K562 (cell line): ENCODE measurements at regions not wholly inside any gene's neighbourhood (a gene's known extent, or its start where the extent isn't known, plus 50 kb on each side); places are given as distances from the start of the nearest gene placed in this dataset.
A peak's percentile ranks its signal among the peaks of the same experiment; 100 is the strongest.

Experiments used
- ATAC-seq: fragments of 200-7000 bp; cut with Tn5 transposase; 3 replicates; pipeline ENCODE4 v1.9.1; 2020; ENCODE audit warnings: moderate library complexity
- BruUV-seq: library from RNA; stranded (reverse); fragments of 400-500 nt; replicated peaks from 2 replicates; lab custom pipeline; 2021; lab: Mats Ljungman, UMichigan
- CTCF ChIA-PET: fragments of 300-600 bp; formaldehyde crosslinking; extraction: SDS; loops from one replicate; lab custom pipeline; 2021; ENCODE audit warnings: low intra/inter-chr PET ratio; lab: Yijun Ruan, JAX
- POLR2A ChIA-PET: fragments of 300-600, 350-650 bp; sonication (Branson Sonifier 250); formaldehyde crosslinking; extraction: SDS; loops from one replicate; lab custom pipeline; 2021; ENCODE audit warnings: antibody characterized with exemption, inconsistent platforms; lab: Yijun Ruan, JAX
- DNase-seq, 4 experiments: peaks; one replicate each; pipeline versions ENCODE4 v3.0.0 to v3.0.0-alpha.2; 2011 to 2018; ENCODE audit warnings: low spot score in 3 of 4, mixed read lengths in 3 of 4; ENCODE audit errors: extremely low read depth in 1 of 4
- FAIRE-seq: peaks from 2 replicates; lab custom pipeline; 2011; peaks lifted over from hg19 to GRCh38; lab: Jason Lieb, UNC
- H2AFZ ChIP-seq: 2 replicates; pipeline ENCODE4 v1.6.0; 2011; ENCODE audit warnings: low read depth, low read length, control low read depth, inconsistent platforms
- H3K27ac ChIP-seq: fragments of 200-600 bp; 3 replicates; pipeline ENCODE4 v1.8.0; 2011; ENCODE audit warnings: low read depth, mild to moderate bottlenecking, control low read depth, inconsistent platforms, low read length, moderate library complexity, mixed read lengths; ENCODE audit errors: extremely low read depth
- H3K27me3 ChIP-seq, 2 experiments: fragments of 300-600 bp in 1 of 2; 2 replicates in 1 of 2; 3 replicates in 1 of 2; pipeline versions ENCODE4 v1.6.0 to v1.8.0; 2011; ENCODE audit warnings: inconsistent platforms in 2 of 2, low read length in 2 of 2, mild to moderate bottlenecking in 1 of 2, mixed read lengths in 1 of 2, moderate library complexity in 1 of 2; ENCODE audit not compliant: control insufficient read depth in 2 of 2, insufficient read depth in 2 of 2
- H3K36me3 ChIP-seq: fragments of 300-600 bp; 3 replicates; pipeline ENCODE4 v1.8.0; 2011; ENCODE audit warnings: mild to moderate bottlenecking, low read length, inconsistent platforms; ENCODE audit not compliant: control insufficient read depth, insufficient read depth
- H3K4me1 ChIP-seq, 2 experiments: fragments of 200-600 bp in 1 of 2; replicated peaks in 1 of 2; 2 replicates in 1 of 2; 3 replicates in 1 of 2; pipeline versions ENCODE4 v1.5.1 to v1.8.0; 2011; ENCODE audit warnings: inconsistent platforms in 2 of 2, low read length in 2 of 2, mild to moderate bottlenecking in 1 of 2, mixed read lengths in 1 of 2, moderate library complexity in 1 of 2; ENCODE audit not compliant: control insufficient read depth in 2 of 2, insufficient read depth in 2 of 2
- H3K4me2 ChIP-seq: 2 replicates; pipeline ENCODE4 v1.6.1; 2011; ENCODE audit warnings: low read length, control low read depth, inconsistent platforms, mixed read lengths; ENCODE audit not compliant: insufficient read depth
- H3K4me3 ChIP-seq: fragments of 200-600 bp; sonication (generic), shearing (Covaris generic); 2 replicates; pipeline ENCODE4 v1.5.1; 2016; ENCODE audit warnings: control low read depth, inconsistent platforms
- H3K79me2 ChIP-seq: fragments of 200-600 bp; 3 replicates; pipeline ENCODE4 v1.8.0; 2011; ENCODE audit warnings: low read length, inconsistent platforms; ENCODE audit not compliant: control insufficient read depth, insufficient read depth
- H3K9ac ChIP-seq, 2 experiments: 2 replicates each; pipeline versions ENCODE4 v1.6.0 to v1.6.1; 2011; ENCODE audit warnings: low read depth in 2 of 2, low read length in 2 of 2, control low read depth in 1 of 2, inconsistent platforms in 1 of 2, mild to moderate bottlenecking in 1 of 2, mixed read lengths in 1 of 2; ENCODE audit not compliant: insufficient read depth in 1 of 2
- H3K9me1 ChIP-seq: one replicate; pipeline ENCODE4 v1.6.0; 2011; ENCODE audit warnings: inconsistent platforms, mild to moderate bottlenecking, low read length, moderate library complexity; ENCODE audit not compliant: control insufficient read depth, insufficient read depth
- H3K9me3 ChIP-seq: replicated peaks from 2 replicates; pipeline ENCODE4 v1.5.1; 2011; ENCODE audit warnings: low read depth, low read length, inconsistent platforms; ENCODE audit not compliant: control insufficient read depth, insufficient read depth
- H4K20me1 ChIP-seq: replicated peaks from 2 replicates; pipeline ENCODE4 v1.6.1; 2011; ENCODE audit warnings: low read length, inconsistent platforms, mixed read lengths; ENCODE audit not compliant: control insufficient read depth, insufficient read depth
- CUX1 ChIP-seq: fragments of 200-800 bp; sonication (Bioruptor generic); IDR thresholded peaks from 2 replicates; pipeline ENCODE4 v1.6.1; 2016; ENCODE audit warnings: missing genetic modification characterization, missing compliant biosample characterization
- NFIC ChIP-seq: fragments of 450-650 bp; IDR thresholded peaks from 2 replicates; pipeline ENCODE4 v1.6.1; 2017; ENCODE audit warnings: mild to moderate bottlenecking, inconsistent platforms
- NR2F6 ChIP-seq: fragments of 450-650 bp; formaldehyde crosslinking; IDR thresholded peaks from 2 replicates; pipeline ENCODE4 v1.4.0; 2020; ENCODE audit warnings: mild to moderate bottlenecking
- ZBTB26 ChIP-seq: fragments of 450-650 bp; formaldehyde crosslinking; IDR thresholded peaks from 2 replicates; pipeline ENCODE4 v1.4.0; 2022; ENCODE audit warnings: missing genetic modification characterization
- ZNF41 ChIP-seq: fragments of 250-450 bp; sonication (Bioruptor Pico); conservative IDR thresholded peaks from 2 replicates; pipeline ENCODE4 v1.4.0; 2020; ENCODE audit warnings: mild to moderate bottlenecking
- WGBS: fragments of 100-300 bp; shearing (Covaris generic); methylation state at CpG from one replicate; pipeline ENCODE4 v1.1.6; 2016; ENCODE audit warnings: low coverage, mixed read lengths; ENCODE audit not compliant: insufficient coverage; ENCODE audit errors: missing lambda C conversion rate; 5-methylcytosine and 5-hydroxymethylcytosine counted together
- in situ Hi-C: fragments of 300-500 bp; cut with MboI; formaldehyde crosslinking; loops from 4 replicates; pipeline ENCODE4 v1.15.0; 2018; ENCODE audit warnings: inconsistent platforms, mixed read lengths
- intact Hi-C: fragments of 100-400 bp; cut with micrococcal nuclease; formaldehyde crosslinking; loops from 2 replicates; pipeline ENCODE4 v1.14.2; 2022

- no peak overlapping the region for H2AFZ ChIP-seq
- DNase-seq, result no peak
- H3K9me3 ChIP-seq, result no peaks in the 10 kb centered on the region
- no peaks in the 10 kb centered on the region for H3K79me2 ChIP-seq
- H3K4me1 ChIP-seq, result no peaks in the 10 kb centered on the region
- FAIRE-seq, result no peak
- no peak for ATAC-seq
- H4K20me1 ChIP-seq, result no peaks in the 10 kb centered on the region
- POLR2A ChIA-PET, result interaction anchor here (1.5 kb wide), 1 partner anchor 9 kb away, joined by 4 read pairs; no protein-coding TSS in a partner anchor
- H3K27me3 ChIP-seq, result peaks cover 3 to 15% of the 10 kb centered on the region in 2 experiments; a peak in 3 of 5 replicates
- no peaks in the 10 kb centered on the region for H3K9me1 ChIP-seq
- no TSS peak for BruUV-seq
- H3K9ac ChIP-seq, result no peak overlapping the region
- H3K36me3 ChIP-seq, result no peaks in the 10 kb centered on the region
- CTCF ChIA-PET, result no interaction called here
- no peak overlapping the region for H3K4me3 ChIP-seq
- WGBS, result 2% methylated on average over 9 of the region's 9 CpGs
- in situ Hi-C loops, result no loop called here
- TF ChIP-seq ZNF41 (CRISPR knock-in tag) (no peak), NR2F6 (no peak), NFIC (peak; percentile 56), CUX1 (CRISPR knock-in tag) (no peak), ZBTB26 (CRISPR knock-in tag) (no peak)
- no peak overlapping the region for H3K27ac ChIP-seq
- H3K4me2 ChIP-seq, result no peak overlapping the region
- intact Hi-C loops, result no loop called here
Measured at GRCh38 chr1:213820362-213821149, 167.2 kb upstream of the PROX1 start.
